CD14-positive monocyte (primary cell): ENCODE measurements at regions not wholly inside any gene's neighbourhood (a gene's known extent, or its start where the extent isn't known, plus 50 kb on each side); places are given as distances from the start of the nearest gene placed in this dataset.

ENCODE experiments used
- DNase-seq, 3 donors: peaks; one replicate each; pipeline ENCODE4 v3.0.0-alpha.2; 2011 to 2022
- H2AFZ ChIP-seq: 2 replicates; pipeline ENCODE4 v1.6.0; 2012; ENCODE audit warnings: mild to moderate bottlenecking, low read depth, low read length, inconsistent platforms; ENCODE audit not compliant: insufficient read depth, poor library complexity, severe bottlenecking
- H3K27ac ChIP-seq, 2 donors: 1 replicate in 1 of 2; 2 replicates in 1 of 2; pipeline ENCODE4 v1.5.1; 2012 to 2013; ENCODE audit warnings: low read length in 2 of 2, control low read depth in 1 of 2, inconsistent platforms in 1 of 2, low read depth in 1 of 2, mild to moderate bottlenecking in 1 of 2
- H3K27me3 ChIP-seq, 2 donors: one replicate each; pipeline versions ENCODE4 v1.6.0 to v1.6.1; 2011 to 2013; ENCODE audit warnings: low read length in 2 of 2; ENCODE audit not compliant: control insufficient read depth in 2 of 2, insufficient read depth in 2 of 2
- H3K36me3 ChIP-seq, 2 donors: replicated peaks in 1 of 2; 1 replicate in 1 of 2; 2 replicates in 1 of 2; pipeline versions ENCODE4 v1.5.1 to v1.6.1; 2012 to 2013; ENCODE audit warnings: low read length in 2 of 2, control low read depth in 1 of 2, inconsistent platforms in 1 of 2, mild to moderate bottlenecking in 1 of 2; ENCODE audit not compliant: insufficient read depth in 2 of 2, control insufficient read depth in 1 of 2
- H3K4me1 ChIP-seq, 2 donors: 1 replicate in 1 of 2; 2 replicates in 1 of 2; pipeline versions ENCODE4 v1.5.1 to v1.6.1; 2012 to 2013; ENCODE audit warnings: low read length in 2 of 2, control low read depth in 1 of 2, inconsistent platforms in 1 of 2, mild to moderate bottlenecking in 1 of 2, moderate library complexity in 1 of 2; ENCODE audit not compliant: insufficient read depth in 2 of 2, control insufficient read depth in 1 of 2
- H3K4me2 ChIP-seq: replicated peaks from 2 replicates; pipeline ENCODE3; 2012; ENCODE audit warnings: low read length, moderate library complexity, mild to moderate bottlenecking; ENCODE audit not compliant: poor library complexity, severe bottlenecking; ENCODE audit errors: extremely low read depth
- H3K4me3 ChIP-seq, 3 experiments: fragments of 200-600 bp in 1 of 3; sonication (generic) in 1 of 3; replicated peaks in 1 of 3; 1 replicate in 2 of 3; 2 replicates in 1 of 3; pipeline ENCODE4 v1.5.1; 2011 to 2013; ENCODE audit warnings: low read length in 3 of 3, mild to moderate bottlenecking in 3 of 3, control low read depth in 2 of 3, low read depth in 2 of 3, inconsistent platforms in 1 of 3, moderate library complexity in 1 of 3
- H3K79me2 ChIP-seq: 2 replicates; pipeline ENCODE4 v1.6.0; 2012; ENCODE audit warnings: mild to moderate bottlenecking, control low read depth, inconsistent platforms, low read length, moderate library complexity; ENCODE audit not compliant: insufficient read depth
- H3K9ac ChIP-seq: 2 replicates; pipeline ENCODE4 v1.6.0; 2017; ENCODE audit warnings: low read length, mild to moderate bottlenecking; ENCODE audit not compliant: insufficient read depth, poor library complexity, severe bottlenecking
- H3K9me3 ChIP-seq, 2 donors: replicated peaks in 1 of 2; 1 replicate in 1 of 2; 2 replicates in 1 of 2; pipeline versions ENCODE4 v1.5.1 to v1.6.1; 2012 to 2013; ENCODE audit warnings: low read length in 2 of 2, control low read depth in 1 of 2; ENCODE audit not compliant: control insufficient read depth in 1 of 2, insufficient read depth in 1 of 2
- H4K20me1 ChIP-seq: 2 replicates; pipeline ENCODE4 v1.6.0; 2012; ENCODE audit warnings: mild to moderate bottlenecking, low read length, control low read depth, moderate library complexity; ENCODE audit not compliant: insufficient read depth
- H3K27ac Mint-ChIP-seq, 7 donors: one replicate each; pipeline ENCODE4 v1.8.0; 2020; ENCODE audit warnings: mild to moderate bottlenecking in 7 of 7, mixed read lengths in 7 of 7, moderate library complexity in 6 of 7, inconsistent platforms in 2 of 7
- H3K27me3 Mint-ChIP-seq, 3 donors: one replicate each; pipeline ENCODE4 v1.8.0; 2021 to 2022; ENCODE audit warnings: low read depth in 3 of 3, mild to moderate bottlenecking in 3 of 3, mixed read lengths in 3 of 3, moderate library complexity in 3 of 3, inconsistent platforms in 1 of 3
- H3K36me3 Mint-ChIP-seq, 2 donors: one replicate each; pipeline ENCODE4 v1.8.0; 2020; ENCODE audit warnings: mixed read lengths in 2 of 2, inconsistent platforms in 1 of 2, mild to moderate bottlenecking in 1 of 2
- H3K4me1 Mint-ChIP-seq: one replicate; pipeline ENCODE4 v1.8.0; 2020; ENCODE audit warnings: mild to moderate bottlenecking, mixed read lengths
- H3K4me3 Mint-ChIP-seq, 2 donors: one replicate each; pipeline ENCODE4 v1.8.0; 2020; ENCODE audit warnings: mild to moderate bottlenecking in 2 of 2, mixed read lengths in 2 of 2, moderate library complexity in 1 of 2
- H3K9me3 Mint-ChIP-seq, 7 donors: one replicate each; pipeline ENCODE4 v1.8.0; 2020 to 2022; ENCODE audit warnings: mixed read lengths in 7 of 7, mild to moderate bottlenecking in 6 of 7, moderate library complexity in 6 of 7, inconsistent platforms in 2 of 7
- WGBS: methylation state at CpG from one replicate; pipeline ENCODE4 v1.1.5; 2013; ENCODE audit warnings: missing lambda C conversion rate; ENCODE audit not compliant: insufficient coverage; 5-methylcytosine and 5-hydroxymethylcytosine counted together
- intact Hi-C, 2 donors: fragments of 100-400 bp; cut with micrococcal nuclease; formaldehyde crosslinking; loops; one replicate each; pipeline versions ENCODE4 v1.15.0 to v1.15.1; 2023
- TF ChIP-seq, protein P1 (sequence below): fragments of 200-600 bp; IDR thresholded peaks from one replicate; pipeline ENCODE4 v1.8.0; 2022; ENCODE audit warnings: antibody characterized with exemption, mild to moderate bottlenecking

DNA sequence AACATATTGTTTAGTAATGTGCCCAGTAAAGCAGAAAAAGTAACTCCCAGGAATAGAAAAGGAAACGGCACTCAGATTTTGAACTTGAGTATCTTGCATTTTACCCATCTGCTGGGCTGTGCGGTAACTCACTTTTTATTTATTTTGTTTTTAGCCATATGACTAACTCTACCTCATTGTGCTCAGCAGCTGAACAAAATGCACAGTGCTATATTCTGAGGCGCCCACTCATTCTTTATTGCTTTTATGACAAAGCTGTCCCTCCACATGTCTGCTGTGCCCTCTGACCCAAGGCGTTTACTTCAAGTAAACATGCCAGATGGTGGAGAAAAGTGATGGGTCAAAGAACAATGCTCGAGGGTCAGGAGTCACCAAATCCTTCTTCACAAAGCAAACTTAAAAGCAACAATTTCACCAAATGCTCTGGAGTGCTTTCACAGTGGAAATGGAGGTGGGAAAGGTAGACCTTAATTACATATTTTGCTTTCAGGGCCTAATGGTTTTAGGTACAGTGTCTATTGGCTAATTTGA lies 215.2 kb upstream of the ELAVL2 start:
- Histone ChIP-seq H3K36me3 (no peaks in the 10 kb centered on the region), H3K9me3 (peaks cover 3 to 11% of the 10 kb centered on the region in 2 donors), H3K27ac (no peak overlapping the region), H3K79me2 (no peaks in the 10 kb centered on the region), H3K4me1 (no peaks in the 10 kb centered on the region), H3K27me3 (no peaks in the 10 kb centered on the region), H3K9ac (no peak overlapping the region), H3K4me3 (no peak overlapping the region), H3K4me2 (no peak overlapping the region), H2AFZ (no peak overlapping the region), H4K20me1 (no peaks in the 10 kb centered on the region)
- no peaks in the 10 kb centered on the region for H3K27me3 Mint-ChIP-seq
- DNase-seq: no peak
- H3K4me1 Mint-ChIP-seq: no peaks in the 10 kb centered on the region
- no peak overlapping the region for H3K27ac Mint-ChIP-seq
- 100% methylated on average over 2 of the region's 5 CpGs for WGBS
- no peaks in the 10 kb centered on the region for H3K36me3 Mint-ChIP-seq
- TF ChIP-seq, protein P1, sequence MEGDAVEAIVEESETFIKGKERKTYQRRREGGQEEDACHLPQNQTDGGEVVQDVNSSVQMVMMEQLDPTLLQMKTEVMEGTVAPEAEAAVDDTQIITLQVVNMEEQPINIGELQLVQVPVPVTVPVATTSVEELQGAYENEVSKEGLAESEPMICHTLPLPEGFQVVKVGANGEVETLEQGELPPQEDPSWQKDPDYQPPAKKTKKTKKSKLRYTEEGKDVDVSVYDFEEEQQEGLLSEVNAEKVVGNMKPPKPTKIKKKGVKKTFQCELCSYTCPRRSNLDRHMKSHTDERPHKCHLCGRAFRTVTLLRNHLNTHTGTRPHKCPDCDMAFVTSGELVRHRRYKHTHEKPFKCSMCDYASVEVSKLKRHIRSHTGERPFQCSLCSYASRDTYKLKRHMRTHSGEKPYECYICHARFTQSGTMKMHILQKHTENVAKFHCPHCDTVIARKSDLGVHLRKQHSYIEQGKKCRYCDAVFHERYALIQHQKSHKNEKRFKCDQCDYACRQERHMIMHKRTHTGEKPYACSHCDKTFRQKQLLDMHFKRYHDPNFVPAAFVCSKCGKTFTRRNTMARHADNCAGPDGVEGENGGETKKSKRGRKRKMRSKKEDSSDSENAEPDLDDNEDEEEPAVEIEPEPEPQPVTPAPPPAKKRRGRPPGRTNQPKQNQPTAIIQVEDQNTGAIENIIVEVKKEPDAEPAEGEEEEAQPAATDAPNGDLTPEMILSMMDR: no peak
- H3K9me3 Mint-ChIP-seq: peaks cover 0 to 7% (median 2%) of the 10 kb centered on the region in 7 donors
- intact Hi-C loops: no loop called here
- H3K4me3 Mint-ChIP-seq: no peak overlapping the region

DNA sequence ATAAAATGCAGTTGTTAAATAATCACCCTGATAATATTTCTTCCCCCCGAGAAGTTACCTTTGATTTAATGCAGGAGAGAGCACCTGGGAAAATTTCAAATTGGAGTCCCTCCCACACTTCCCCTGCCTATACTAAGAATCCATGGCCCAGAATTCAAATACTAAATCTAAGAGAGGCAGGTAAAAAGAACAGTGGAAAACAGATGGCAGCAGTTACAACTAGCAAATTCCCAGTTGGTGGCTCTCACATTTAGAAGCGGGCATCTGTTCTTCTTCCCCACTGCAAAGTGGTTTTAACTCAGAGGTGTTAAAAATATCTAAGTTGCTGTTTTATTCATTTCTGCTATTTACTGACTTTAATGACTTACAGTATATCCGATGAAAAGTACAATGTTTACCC lies 210.4 kb upstream of the ELAVL2 start:
- Histone ChIP-seq H3K9ac (no peak overlapping the region), H2AFZ (no peak overlapping the region), H3K9me3 (peaks cover 0 to 3% of the 10 kb centered on the region in 2 donors), H3K4me2 (no peak overlapping the region), H3K4me1 (no peaks in the 10 kb centered on the region), H3K36me3 (no peaks in the 10 kb centered on the region), H4K20me1 (no peaks in the 10 kb centered on the region), H3K79me2 (no peaks in the 10 kb centered on the region), H3K4me3 (no peak overlapping the region), H3K27ac (no peak overlapping the region), H3K27me3 (no peaks in the 10 kb centered on the region)
- H3K36me3 Mint-ChIP-seq: no peaks in the 10 kb centered on the region
- no peaks in the 10 kb centered on the region for H3K27me3 Mint-ChIP-seq
- TF ChIP-seq, protein P1: no peak
- no peaks in the 10 kb centered on the region for H3K4me1 Mint-ChIP-seq
- peaks cover 0 to 10% (median 3%) of the 10 kb centered on the region in 7 donors for H3K9me3 Mint-ChIP-seq
- no peak for DNase-seq
- intact Hi-C loops: no loop called here
- H3K27ac Mint-ChIP-seq: no peak overlapping the region
- WGBS: no CpG with 5 or more reads among the region's 3 CpGs
- H3K4me3 Mint-ChIP-seq: no peak overlapping the region
